K562 (cell line): ENCODE measurements at regions not wholly inside any gene's neighbourhood (a gene's known extent, or its start where the extent isn't known, plus 50 kb on each side); places are given as distances from the start of the nearest gene placed in this dataset.

ENCODE experiments used
- ATAC-seq: fragments of 200-7000 bp; cut with Tn5 transposase; 3 replicates; pipeline ENCODE4 v1.9.1; 2020; ENCODE audit warnings: moderate library complexity
- BruUV-seq: library from RNA; stranded (reverse); fragments of 400-500 nt; replicated peaks from 2 replicates; lab custom pipeline; 2021; lab: Mats Ljungman, UMichigan
- CTCF ChIA-PET: fragments of 300-600 bp; formaldehyde crosslinking; extraction: SDS; loops from one replicate; lab custom pipeline; 2021; ENCODE audit warnings: low intra/inter-chr PET ratio; lab: Yijun Ruan, JAX
- POLR2A ChIA-PET: fragments of 300-600, 350-650 bp; sonication (Branson Sonifier 250); formaldehyde crosslinking; extraction: SDS; loops from one replicate; lab custom pipeline; 2021; ENCODE audit warnings: antibody characterized with exemption, inconsistent platforms; lab: Yijun Ruan, JAX
- DNase-seq, 4 experiments: peaks; one replicate each; pipeline versions ENCODE4 v3.0.0 to v3.0.0-alpha.2; 2011 to 2018; ENCODE audit warnings: low spot score in 3 of 4, mixed read lengths in 3 of 4; ENCODE audit errors: extremely low read depth in 1 of 4
- FAIRE-seq: peaks from 2 replicates; lab custom pipeline; 2011; peaks lifted over from hg19 to GRCh38; lab: Jason Lieb, UNC
- H2AFZ ChIP-seq: 2 replicates; pipeline ENCODE4 v1.6.0; 2011; ENCODE audit warnings: low read depth, low read length, control low read depth, inconsistent platforms
- H3K27ac ChIP-seq: fragments of 200-600 bp; 3 replicates; pipeline ENCODE4 v1.8.0; 2011; ENCODE audit warnings: low read depth, mild to moderate bottlenecking, control low read depth, inconsistent platforms, low read length, moderate library complexity, mixed read lengths; ENCODE audit errors: extremely low read depth
- H3K27me3 ChIP-seq, 2 experiments: fragments of 300-600 bp in 1 of 2; 2 replicates in 1 of 2; 3 replicates in 1 of 2; pipeline versions ENCODE4 v1.6.0 to v1.8.0; 2011; ENCODE audit warnings: inconsistent platforms in 2 of 2, low read length in 2 of 2, mild to moderate bottlenecking in 1 of 2, mixed read lengths in 1 of 2, moderate library complexity in 1 of 2; ENCODE audit not compliant: control insufficient read depth in 2 of 2, insufficient read depth in 2 of 2
- H3K36me3 ChIP-seq: fragments of 300-600 bp; 3 replicates; pipeline ENCODE4 v1.8.0; 2011; ENCODE audit warnings: mild to moderate bottlenecking, low read length, inconsistent platforms; ENCODE audit not compliant: control insufficient read depth, insufficient read depth
- H3K4me1 ChIP-seq, 2 experiments: fragments of 200-600 bp in 1 of 2; replicated peaks in 1 of 2; 2 replicates in 1 of 2; 3 replicates in 1 of 2; pipeline versions ENCODE4 v1.5.1 to v1.8.0; 2011; ENCODE audit warnings: inconsistent platforms in 2 of 2, low read length in 2 of 2, mild to moderate bottlenecking in 1 of 2, mixed read lengths in 1 of 2, moderate library complexity in 1 of 2; ENCODE audit not compliant: control insufficient read depth in 2 of 2, insufficient read depth in 2 of 2
- H3K4me2 ChIP-seq: 2 replicates; pipeline ENCODE4 v1.6.1; 2011; ENCODE audit warnings: low read length, control low read depth, inconsistent platforms, mixed read lengths; ENCODE audit not compliant: insufficient read depth
- H3K4me3 ChIP-seq: fragments of 200-600 bp; sonication (generic), shearing (Covaris generic); 2 replicates; pipeline ENCODE4 v1.5.1; 2016; ENCODE audit warnings: control low read depth, inconsistent platforms
- H3K79me2 ChIP-seq: fragments of 200-600 bp; 3 replicates; pipeline ENCODE4 v1.8.0; 2011; ENCODE audit warnings: low read length, inconsistent platforms; ENCODE audit not compliant: control insufficient read depth, insufficient read depth
- H3K9ac ChIP-seq, 2 experiments: 2 replicates each; pipeline versions ENCODE4 v1.6.0 to v1.6.1; 2011; ENCODE audit warnings: low read depth in 2 of 2, low read length in 2 of 2, control low read depth in 1 of 2, inconsistent platforms in 1 of 2, mild to moderate bottlenecking in 1 of 2, mixed read lengths in 1 of 2; ENCODE audit not compliant: insufficient read depth in 1 of 2
- H3K9me1 ChIP-seq: one replicate; pipeline ENCODE4 v1.6.0; 2011; ENCODE audit warnings: inconsistent platforms, mild to moderate bottlenecking, low read length, moderate library complexity; ENCODE audit not compliant: control insufficient read depth, insufficient read depth
- H3K9me3 ChIP-seq: replicated peaks from 2 replicates; pipeline ENCODE4 v1.5.1; 2011; ENCODE audit warnings: low read depth, low read length, inconsistent platforms; ENCODE audit not compliant: control insufficient read depth, insufficient read depth
- H4K20me1 ChIP-seq: replicated peaks from 2 replicates; pipeline ENCODE4 v1.6.1; 2011; ENCODE audit warnings: low read length, inconsistent platforms, mixed read lengths; ENCODE audit not compliant: control insufficient read depth, insufficient read depth
- CBX2 ChIP-seq: fragments of 200-600 bp; sonication (generic); IDR thresholded peaks from one replicate; pipeline ENCODE4 v1.6.1; 2012; ENCODE audit warnings: mild to moderate bottlenecking, low read length, inconsistent platforms; ENCODE audit not compliant: insufficient read depth, poor library complexity, severe bottlenecking
- FUS ChIP-seq: fragments of 200-400 bp; formaldehyde crosslinking; optimal IDR thresholded peaks from 2 replicates; pipeline ENCODE3; 2017; ENCODE audit warnings: low read depth, low read length
- NCOR1 ChIP-seq: fragments of 450-650 bp; IDR thresholded peaks from 2 replicates; pipeline ENCODE4 v1.6.1; 2016; ENCODE audit warnings: mild to moderate bottlenecking, moderate library complexity
- RNF2 ChIP-seq: sonication (generic); IDR thresholded peaks from 2 replicates; pipeline ENCODE4 v1.6.1; 2016
- TEAD4 ChIP-seq, 2 experiments: sonication (generic) in 1 of 2; formaldehyde crosslinking in 1 of 2; IDR thresholded peaks; 2 replicates each; pipeline versions ENCODE4 v1.6.1 to v1.8.0; 2012 to 2022; ENCODE audit warnings: borderline replicate concordance in 1 of 2, inconsistent platforms in 1 of 2, low read length in 1 of 2, mild to moderate bottlenecking in 1 of 2, missing genetic modification reagents in 1 of 2
- TFE3 ChIP-seq: fragments of 450-650 bp; formaldehyde crosslinking; IDR thresholded peaks from 2 replicates; pipeline ENCODE4 v1.4.0; 2020; ENCODE audit warnings: mild to moderate bottlenecking, mixed read lengths
- ZEB2 ChIP-seq: fragments of 450-650 bp; IDR thresholded peaks from 2 replicates; pipeline ENCODE4 v1.6.1; 2016
- ZKSCAN3 ChIP-seq: fragments of 250-450 bp; sonication (Bioruptor Pico); IDR thresholded peaks from 2 replicates; pipeline ENCODE4 v1.4.0; 2020
- ZNF174 ChIP-seq: fragments of 250-450 bp; sonication (Bioruptor Pico); IDR thresholded peaks from 2 replicates; pipeline ENCODE4 v1.4.0; 2020; ENCODE audit warnings: mild to moderate bottlenecking
- ZNF592 ChIP-seq: fragments of 450-650 bp; IDR thresholded peaks from 2 replicates; pipeline ENCODE4 v1.6.1; 2017; ENCODE audit warnings: antibody characterized with exemption, mild to moderate bottlenecking
- ZNF707 ChIP-seq: fragments of 250-450 bp; sonication (Bioruptor Pico); conservative IDR thresholded peaks from 2 replicates; pipeline ENCODE4 v1.8.0; 2022; ENCODE audit warnings: inconsistent platforms, mild to moderate bottlenecking, moderate library complexity
- ZNF785 ChIP-seq: fragments of 250-450 bp; sonication (Bioruptor Pico); IDR thresholded peaks from 2 replicates; pipeline ENCODE4 v1.4.0; 2020; ENCODE audit warnings: mild to moderate bottlenecking
- WGBS: fragments of 100-300 bp; shearing (Covaris generic); methylation state at CpG from one replicate; pipeline ENCODE4 v1.1.6; 2016; ENCODE audit warnings: low coverage, mixed read lengths; ENCODE audit not compliant: insufficient coverage; ENCODE audit errors: missing lambda C conversion rate; 5-methylcytosine and 5-hydroxymethylcytosine counted together
- in situ Hi-C: fragments of 300-500 bp; cut with MboI; formaldehyde crosslinking; loops from 4 replicates; pipeline ENCODE4 v1.15.0; 2018; ENCODE audit warnings: inconsistent platforms, mixed read lengths
- intact Hi-C: fragments of 100-400 bp; cut with micrococcal nuclease; formaldehyde crosslinking; loops from 2 replicates; pipeline ENCODE4 v1.14.2; 2022
- TF ChIP-seq, protein P1 (sequence below): IDR thresholded peaks from 3 replicates; pipeline ENCODE4 v1.6.1; 2011; ENCODE audit warnings: borderline replicate concordance, mild to moderate bottlenecking; ENCODE audit not compliant: insufficient read length, insufficient read depth

DNA sequence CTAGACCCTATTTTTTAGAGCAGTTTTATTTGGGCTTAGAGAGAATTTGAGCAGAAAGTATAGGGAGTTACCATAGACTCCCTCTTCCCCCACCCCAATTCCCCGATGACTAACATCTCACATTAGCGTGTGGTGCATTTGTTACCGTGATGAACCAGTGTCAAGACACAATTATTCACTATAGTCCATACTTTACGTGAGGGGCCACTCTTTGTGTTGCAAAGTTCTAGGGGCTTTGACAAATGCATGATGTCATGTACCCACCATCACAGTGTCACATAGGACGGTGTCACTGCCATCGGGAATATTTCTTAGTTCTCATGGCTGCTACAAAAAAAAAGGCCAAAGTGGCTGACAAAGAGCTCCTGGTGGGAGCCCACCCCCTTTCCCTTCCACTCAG is 119.1 kb downstream of the PHETA1 start:
- Histone ChIP-seq H3K4me1 (no peaks in the 10 kb centered on the region), H3K4me2 (no peak overlapping the region), H3K9me3 (no peaks in the 10 kb centered on the region), H3K9ac (no peak overlapping the region), H3K27me3 (peaks cover 19 to 71% of the 10 kb centered on the region in 2 experiments), H2AFZ (no peak overlapping the region), H3K27ac (no peak overlapping the region), H3K4me3 (no peak overlapping the region), H4K20me1 (no peaks in the 10 kb centered on the region), H3K36me3 (no peaks in the 10 kb centered on the region), H3K79me2 (no peaks in the 10 kb centered on the region), H3K9me1 (no peaks in the 10 kb centered on the region)
- in situ Hi-C loops (no loop called here), intact Hi-C loops (loop anchor here (10.0 kb wide), 1 partner anchor 185 kb away; no protein-coding TSS in a partner anchor)
- ChIA-PET POLR2A (no interaction called here), CTCF (no interaction called here)
- DNase-seq, result no peak
- TF ChIP-seq ZKSCAN3 (CRISPR knock-in tag), result no peak
- no peak for TF ChIP-seq ZNF592
- TF ChIP-seq ZNF174 (CRISPR knock-in tag), result no peak
- TF ChIP-seq TEAD4 (IDR thresholded peaks at IDR 0.05; ENCODE audit: low read length), result no peak
- TF ChIP-seq TEAD4 (CRISPR knock-in tag; IDR thresholded peaks at IDR 0.05; ENCODE audit: borderline replicate concordance), result no peak
- TF ChIP-seq FUS, result no peak
- TF ChIP-seq ZEB2, result no peak
- no peak for TF ChIP-seq NCOR1
- no peak for TF ChIP-seq ZNF785 (CRISPR knock-in tag)
- TF ChIP-seq RNF2, result no peak
- TF ChIP-seq, protein P1, sequence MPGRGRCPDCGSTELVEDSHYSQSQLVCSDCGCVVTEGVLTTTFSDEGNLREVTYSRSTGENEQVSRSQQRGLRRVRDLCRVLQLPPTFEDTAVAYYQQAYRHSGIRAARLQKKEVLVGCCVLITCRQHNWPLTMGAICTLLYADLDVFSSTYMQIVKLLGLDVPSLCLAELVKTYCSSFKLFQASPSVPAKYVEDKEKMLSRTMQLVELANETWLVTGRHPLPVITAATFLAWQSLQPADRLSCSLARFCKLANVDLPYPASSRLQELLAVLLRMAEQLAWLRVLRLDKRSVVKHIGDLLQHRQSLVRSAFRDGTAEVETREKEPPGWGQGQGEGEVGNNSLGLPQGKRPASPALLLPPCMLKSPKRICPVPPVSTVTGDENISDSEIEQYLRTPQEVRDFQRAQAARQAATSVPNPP, result no peak
- TF ChIP-seq ZNF707 (CRISPR knock-in tag), result no peak
- TF ChIP-seq CBX2, result no peak
- no peak for TF ChIP-seq TFE3 (CRISPR knock-in tag)
- no TSS peak for BruUV-seq
- 2% methylated on average over 6 of the region's 6 CpGs for WGBS
- no peak for FAIRE-seq
- ATAC-seq, result no peak
